ENCODE measurements at regions not wholly inside any gene's neighbourhood (a gene's known extent, or its start where the extent isn't known, plus 50 kb on each side); places are given as distances from the start of the nearest gene placed in this dataset.

- TF ChIP-seq CTCF (conservative IDR thresholded peaks at IDR 0.05; ENCODE audit: low read length) (no peak), EZH2phosphoT487 (IDR thresholded peaks at IDR 0.05; ENCODE audit: borderline replicate concordance) (no peak)
Measured at GRCh38 chr21:23858878-23859277, 1748.4 kb downstream of the MRPL39 start.

All from Loucy (cell line).